HCT116 (cell line): ENCODE measurements at regions not wholly inside any gene's neighbourhood (a gene's known extent, or its start where the extent isn't known, plus 50 kb on each side); places are given as distances from the start of the nearest gene placed in this dataset.

Experiments
- ATAC-seq: fragments of 200-7000 bp; cut with Tn5 transposase; 2 replicates; pipeline ENCODE4 v1.9.1; 2020; ENCODE audit warnings: mild to moderate bottlenecking, moderate library complexity
- BruUV-seq: library from RNA; stranded (reverse); fragments of 400-500 nt; replicated peaks from 2 replicates; lab custom pipeline; 2021; lab: Mats Ljungman, UMichigan
- CTCF ChIA-PET: fragments of 300-600 bp; sonication (Branson Sonifier 250); formaldehyde crosslinking; loops from one replicate; lab custom pipeline; 2021; ENCODE audit warnings: antibody characterized with exemption; lab: Charles Lee
- POLR2A ChIA-PET: fragments of 300-600, 350-600 bp; sonication (Branson Sonifier 250); formaldehyde crosslinking; loops from one replicate; lab custom pipeline; 2021; ENCODE audit warnings: antibody characterized with exemption; lab: Charles Lee
- RAD21 ChIA-PET, 2 experiments: fragments of 300-600 bp; sonication (Branson Sonifier 250); formaldehyde crosslinking; loops; one replicate each; lab custom pipeline; 2023; ENCODE audit warnings: low total read pairs in 2 of 2; ENCODE audit not compliant: uncharacterized antibody in 2 of 2, unreplicated experiment in 2 of 2, low non-redundant PET in 1 of 2; lab: Charles Lee
- DNase-seq: peaks from one replicate; pipeline ENCODE4 v3.0.0-alpha.2; 2010; ENCODE audit warnings: low read depth, low spot score
- H2AFZ ChIP-seq: fragments of 200-600 bp; shearing (Covaris generic), sonication (generic); 2 replicates; pipeline ENCODE4 v1.6.1; 2017; ENCODE audit warnings: low read depth, mixed run types, mixed read lengths, antibody characterized with exemption, low read length; ENCODE audit not compliant: poor library complexity, severe bottlenecking
- H3K27ac ChIP-seq: 2 replicates; pipeline ENCODE4 v1.5.1; 2012; ENCODE audit warnings: low read depth, low read length
- H3K27me3 ChIP-seq: fragments of 200-600 bp; sonication (generic); 2 replicates; pipeline ENCODE4 v1.6.1; 2016; ENCODE audit warnings: mixed run types, low read length, mixed read lengths; ENCODE audit not compliant: insufficient read depth
- H3K36me3 ChIP-seq, 2 experiments: fragments of 200-500 bp in 1 of 2; fragments of 200-600 bp in 1 of 2; sonication (Bioruptor generic) in 1 of 2; sonication (generic) in 1 of 2; 2 replicates each; pipeline versions ENCODE4 v1.5.1 to v1.6.1; 2014 to 2016; ENCODE audit warnings: low read length in 2 of 2, inconsistent platforms in 1 of 2, mixed read lengths in 1 of 2, mixed run types in 1 of 2; ENCODE audit not compliant: insufficient read depth in 2 of 2, control insufficient read depth in 1 of 2
- H3K4me1 ChIP-seq, 2 experiments: fragments of 200-600 bp in 1 of 2; sonication (generic) in 1 of 2; 2 replicates each; pipeline versions ENCODE4 v1.5.1 to v1.6.1; 2012 to 2017; ENCODE audit warnings: low read length in 2 of 2, inconsistent platforms in 1 of 2, mild to moderate bottlenecking in 1 of 2, mixed read lengths in 1 of 2, mixed run types in 1 of 2, moderate library complexity in 1 of 2; ENCODE audit not compliant: insufficient read depth in 2 of 2, control insufficient read depth in 1 of 2
- H3K4me2 ChIP-seq: fragments of 200-600 bp; sonication (generic); 2 replicates; pipeline ENCODE4 v1.6.1; 2017; ENCODE audit warnings: mixed run types, low read length, mixed read lengths
- H3K4me3 ChIP-seq, 2 experiments: fragments of 200-600 bp in 1 of 2; sonication (generic) in 1 of 2; replicated peaks in 1 of 2; 2 replicates each; pipeline ENCODE4 v1.5.1; 2011 to 2016; ENCODE audit warnings: low read length in 2 of 2, control low read depth in 1 of 2, low read depth in 1 of 2, mild to moderate bottlenecking in 1 of 2, mixed read lengths in 1 of 2, mixed run types in 1 of 2
- H3K79me2 ChIP-seq: fragments of 200-600 bp; sonication (generic); 2 replicates; pipeline ENCODE4 v1.6.1; 2017; ENCODE audit warnings: mild to moderate bottlenecking, mixed run types, low read length, moderate library complexity, mixed read lengths; ENCODE audit not compliant: insufficient read depth
- H3K9ac ChIP-seq: fragments of 200-600 bp; sonication (generic); 2 replicates; pipeline ENCODE4 v1.6.1; 2016; ENCODE audit warnings: low read length, mixed read lengths
- H3K9me2 ChIP-seq: fragments of 200-600 bp; sonication (generic), shearing (Covaris generic); 2 replicates; pipeline ENCODE4 v1.6.1; 2017; ENCODE audit warnings: mixed run types, mild to moderate bottlenecking, moderate library complexity; ENCODE audit not compliant: insufficient read depth
- H3K9me3 ChIP-seq, 2 experiments: fragments of 200-500 bp in 1 of 2; fragments of 200-600 bp in 1 of 2; sonication (Bioruptor generic) in 1 of 2; sonication (generic) in 1 of 2; 2 replicates each; pipeline ENCODE4 v1.6.1; 2014 to 2017; ENCODE audit warnings: low read length in 2 of 2, mixed read lengths in 2 of 2, inconsistent platforms in 1 of 2, low read depth in 1 of 2, mild to moderate bottlenecking in 1 of 2, mixed run types in 1 of 2, moderate library complexity in 1 of 2; ENCODE audit not compliant: control insufficient read depth in 1 of 2, insufficient read depth in 1 of 2
- H4K20me1 ChIP-seq: fragments of 200-600 bp; sonication (generic), shearing (Covaris generic); 2 replicates; pipeline ENCODE4 v1.6.1; 2017; ENCODE audit warnings: mixed run types, mild to moderate bottlenecking, moderate library complexity; ENCODE audit not compliant: insufficient read depth
- CBX3 ChIP-seq: IDR thresholded peaks from 2 replicates; pipeline ENCODE4 v1.6.1; 2012; ENCODE audit warnings: low read depth
- EGR1 ChIP-seq: IDR thresholded peaks from 2 replicates; pipeline ENCODE4 v1.6.1; 2012; ENCODE audit warnings: low read depth
- ELF1 ChIP-seq: IDR thresholded peaks from 2 replicates; pipeline ENCODE4 v1.6.1; 2012; ENCODE audit warnings: low read depth, borderline replicate concordance
- EZH2 ChIP-seq: fragments of 200-600 bp; sonication (generic); IDR thresholded peaks from 2 replicates; pipeline ENCODE4 v1.6.1; 2017; ENCODE audit warnings: antibody characterized with exemption, mixed run types
- FOSL1 ChIP-seq: IDR thresholded peaks from 2 replicates; pipeline ENCODE4 v1.6.1; 2012; ENCODE audit warnings: low read depth
- JUND ChIP-seq: IDR thresholded peaks from 2 replicates; pipeline ENCODE4 v1.6.1; 2012
- RAD21 ChIP-seq: IDR thresholded peaks from 2 replicates; pipeline ENCODE4 v1.6.1; 2012; ENCODE audit warnings: low read depth, mild to moderate bottlenecking
- SIN3A ChIP-seq: IDR thresholded peaks from 2 replicates; pipeline ENCODE4 v1.6.1; 2012; ENCODE audit warnings: low read depth
- SRF ChIP-seq: IDR thresholded peaks from 2 replicates; pipeline ENCODE4 v1.6.1; 2012; ENCODE audit warnings: low read depth
- TCF7L2 ChIP-seq: IDR thresholded peaks from 2 replicates; pipeline ENCODE4 v1.7.0; 2011; ENCODE audit warnings: borderline replicate concordance, inconsistent platforms; ENCODE audit not compliant: insufficient read depth, insufficient read length; ENCODE audit errors: extremely low read depth
- intact Hi-C: fragments of 100-400 bp; cut with micrococcal nuclease; formaldehyde crosslinking; loops from 2 replicates; pipeline ENCODE4 v1.10.0; 2022
- TF ChIP-seq, protein P1 (sequence below): IDR thresholded peaks from 2 replicates; pipeline ENCODE4 v1.6.1; 2012
- TF ChIP-seq, protein P2 (sequence below): IDR thresholded peaks from 2 replicates; pipeline ENCODE4 v1.6.1; 2011; ENCODE audit warnings: mild to moderate bottlenecking, low read length, moderate library complexity; ENCODE audit not compliant: insufficient replicate concordance; ENCODE audit errors: extremely low read depth
- TF ChIP-seq, protein P3 (sequence below): IDR thresholded peaks from 2 replicates; pipeline ENCODE4 v1.6.1; 2012; ENCODE audit warnings: low read depth

DNA sequence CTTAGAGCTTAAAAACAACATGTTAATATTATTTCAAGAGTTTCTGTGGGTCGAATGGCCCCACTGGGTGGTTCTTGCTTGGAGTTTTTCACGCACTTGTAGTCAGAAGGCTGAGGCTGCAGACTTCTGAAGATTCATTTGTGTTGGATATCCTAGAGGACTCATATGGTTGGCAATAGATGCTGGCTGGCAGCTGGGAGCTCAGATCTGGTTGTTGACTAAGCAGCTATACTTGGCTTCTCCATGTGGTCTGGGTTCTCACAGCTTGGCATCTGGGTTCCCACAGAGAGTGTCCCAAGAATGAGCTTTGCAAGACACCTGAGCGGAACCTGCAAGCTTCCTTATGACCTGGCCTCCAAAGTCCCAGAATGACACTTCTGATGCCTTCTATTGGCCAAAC lies 163.9 kb upstream of the ZC3H12C start:
- Histone ChIP-seq H3K4me2 (no peak overlapping the region), H3K4me1 (no peaks in the 10 kb centered on the region; a peak in 1 of 4 replicates), H3K9me2 (no peaks in the 10 kb centered on the region), H2AFZ (no peak overlapping the region), H3K79me2 (no peaks in the 10 kb centered on the region), H3K27me3 (no peaks in the 10 kb centered on the region), H3K27ac (no peak overlapping the region), H4K20me1 (no peaks in the 10 kb centered on the region), H3K36me3 (no peaks in the 10 kb centered on the region), H3K9me3 (no peaks in the 10 kb centered on the region), H3K4me3 (no peak overlapping the region), H3K9ac (no peak overlapping the region)
- ChIA-PET CTCF (interaction anchor here (1.0 kb wide), 1 partner anchor 10 kb away, joined by 4 read pairs; no protein-coding TSS in a partner anchor), POLR2A (no interaction called here), RAD21 (no interaction called here)
- DNase-seq (no peak), ATAC-seq (no peak)
- TF ChIP-seq, protein P1, sequence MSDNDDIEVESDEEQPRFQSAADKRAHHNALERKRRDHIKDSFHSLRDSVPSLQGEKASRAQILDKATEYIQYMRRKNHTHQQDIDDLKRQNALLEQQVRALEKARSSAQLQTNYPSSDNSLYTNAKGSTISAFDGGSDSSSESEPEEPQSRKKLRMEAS = no peak
- TF ChIP-seq FOSL1 (no peak), RAD21 (no peak), CBX3 (no peak), EGR1 (no peak), ELF1 (no peak), SIN3A (no peak), EZH2 (no peak)
- TF ChIP-seq, protein P2, sequence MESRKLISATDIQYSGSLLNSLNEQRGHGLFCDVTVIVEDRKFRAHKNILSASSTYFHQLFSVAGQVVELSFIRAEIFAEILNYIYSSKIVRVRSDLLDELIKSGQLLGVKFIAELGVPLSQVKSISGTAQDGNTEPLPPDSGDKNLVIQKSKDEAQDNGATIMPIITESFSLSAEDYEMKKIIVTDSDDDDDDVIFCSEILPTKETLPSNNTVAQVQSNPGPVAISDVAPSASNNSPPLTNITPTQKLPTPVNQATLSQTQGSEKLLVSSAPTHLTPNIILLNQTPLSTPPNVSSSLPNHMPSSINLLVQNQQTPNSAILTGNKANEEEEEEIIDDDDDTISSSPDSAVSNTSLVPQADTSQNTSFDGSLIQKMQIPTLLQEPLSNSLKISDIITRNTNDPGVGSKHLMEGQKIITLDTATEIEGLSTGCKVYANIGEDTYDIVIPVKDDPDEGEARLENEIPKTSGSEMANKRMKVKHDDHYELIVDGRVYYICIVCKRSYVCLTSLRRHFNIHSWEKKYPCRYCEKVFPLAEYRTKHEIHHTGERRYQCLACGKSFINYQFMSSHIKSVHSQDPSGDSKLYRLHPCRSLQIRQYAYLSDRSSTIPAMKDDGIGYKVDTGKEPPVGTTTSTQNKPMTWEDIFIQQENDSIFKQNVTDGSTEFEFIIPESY = no peak
- intact Hi-C loops = no loop called here
- no TSS peak for BruUV-seq

DNA sequence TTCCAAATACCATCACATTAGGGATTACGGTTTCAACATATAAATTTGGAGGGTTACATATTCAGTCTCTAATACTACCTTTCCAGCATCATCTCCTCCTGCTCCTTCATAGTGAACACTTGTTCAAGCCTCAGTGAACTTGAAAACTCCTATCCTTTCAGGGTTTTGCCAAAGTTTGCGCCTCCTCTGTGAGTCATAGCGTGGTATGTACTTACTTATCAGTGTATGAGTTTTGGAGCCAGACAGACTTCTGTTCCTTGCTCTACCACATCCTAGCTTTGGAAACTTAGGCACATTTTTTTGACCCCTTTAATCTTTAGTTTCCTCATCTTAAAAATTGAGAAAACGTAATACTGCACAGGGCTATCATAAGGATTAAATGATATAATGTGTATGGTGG lies 160.1 kb upstream of the ZC3H12C start:
- RAD21 ChIA-PET = no interaction called here
- no peaks in the 10 kb centered on the region for H3K9me3 ChIP-seq
- intact Hi-C loops = loop anchor here (10.0 kb wide), 2 partner anchors 228 to 1058 kb away; no protein-coding TSS in a partner anchor
- no peak overlapping the region for H3K4me2 ChIP-seq
- ATAC-seq = no peak; the same call in 1 of the 2 replicates
- no TSS peak for BruUV-seq
- no peak overlapping the region for H3K9ac ChIP-seq
- no peak for DNase-seq
- H3K9me2 ChIP-seq = no peaks in the 10 kb centered on the region
- H3K79me2 ChIP-seq = no peaks in the 10 kb centered on the region
- POLR2A ChIA-PET = no interaction called here
- CTCF ChIA-PET = no interaction called here
- no peaks in the 10 kb centered on the region for H3K36me3 ChIP-seq
- H4K20me1 ChIP-seq = no peaks in the 10 kb centered on the region
- H3K4me3 ChIP-seq = no peak overlapping the region
- H3K4me1 ChIP-seq = peaks cover 0 to 3% of the 10 kb centered on the region in 2 experiments; a peak in 1 of 4 replicates
- H2AFZ ChIP-seq = peak overlapping the region; percentile 3
- H3K27me3 ChIP-seq = no peaks in the 10 kb centered on the region
- no peak overlapping the region for H3K27ac ChIP-seq
- TF ChIP-seq, protein P2 = no peak
- TF ChIP-seq SIN3A = no peak
- TF ChIP-seq SRF = no peak
- no peak for TF ChIP-seq JUND
- TF ChIP-seq, protein P3, sequence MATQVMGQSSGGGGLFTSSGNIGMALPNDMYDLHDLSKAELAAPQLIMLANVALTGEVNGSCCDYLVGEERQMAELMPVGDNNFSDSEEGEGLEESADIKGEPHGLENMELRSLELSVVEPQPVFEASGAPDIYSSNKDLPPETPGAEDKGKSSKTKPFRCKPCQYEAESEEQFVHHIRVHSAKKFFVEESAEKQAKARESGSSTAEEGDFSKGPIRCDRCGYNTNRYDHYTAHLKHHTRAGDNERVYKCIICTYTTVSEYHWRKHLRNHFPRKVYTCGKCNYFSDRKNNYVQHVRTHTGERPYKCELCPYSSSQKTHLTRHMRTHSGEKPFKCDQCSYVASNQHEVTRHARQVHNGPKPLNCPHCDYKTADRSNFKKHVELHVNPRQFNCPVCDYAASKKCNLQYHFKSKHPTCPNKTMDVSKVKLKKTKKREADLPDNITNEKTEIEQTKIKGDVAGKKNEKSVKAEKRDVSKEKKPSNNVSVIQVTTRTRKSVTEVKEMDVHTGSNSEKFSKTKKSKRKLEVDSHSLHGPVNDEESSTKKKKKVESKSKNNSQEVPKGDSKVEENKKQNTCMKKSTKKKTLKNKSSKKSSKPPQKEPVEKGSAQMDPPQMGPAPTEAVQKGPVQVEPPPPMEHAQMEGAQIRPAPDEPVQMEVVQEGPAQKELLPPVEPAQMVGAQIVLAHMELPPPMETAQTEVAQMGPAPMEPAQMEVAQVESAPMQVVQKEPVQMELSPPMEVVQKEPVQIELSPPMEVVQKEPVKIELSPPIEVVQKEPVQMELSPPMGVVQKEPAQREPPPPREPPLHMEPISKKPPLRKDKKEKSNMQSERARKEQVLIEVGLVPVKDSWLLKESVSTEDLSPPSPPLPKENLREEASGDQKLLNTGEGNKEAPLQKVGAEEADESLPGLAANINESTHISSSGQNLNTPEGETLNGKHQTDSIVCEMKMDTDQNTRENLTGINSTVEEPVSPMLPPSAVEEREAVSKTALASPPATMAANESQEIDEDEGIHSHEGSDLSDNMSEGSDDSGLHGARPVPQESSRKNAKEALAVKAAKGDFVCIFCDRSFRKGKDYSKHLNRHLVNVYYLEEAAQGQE = no peak
- TF ChIP-seq TCF7L2 = no peak
- TF ChIP-seq EGR1 = no peak
